Hepatocyte (in vitro differentiated cells): ENCODE measurements at regions not wholly inside any gene's neighbourhood (a gene's known extent, or its start where the extent isn't known, plus 50 kb on each side); places are given as distances from the start of the nearest gene placed in this dataset.

Source experiments
- EZH2 ChIP-seq: fragments of 200-600 bp; sonication (generic); IDR thresholded peaks from 2 replicates; pipeline ENCODE4 v1.6.1; 2016; ENCODE audit warnings: antibody characterized with exemption, mild to moderate bottlenecking, borderline replicate concordance
- TF ChIP-seq, protein P1 (sequence below): fragments of 200-600 bp; sonication (generic); IDR thresholded peaks from 2 replicates; pipeline ENCODE4 v1.5.1; 2016; ENCODE audit warnings: antibody characterized with exemption, mild to moderate bottlenecking; ENCODE audit not compliant: poor library complexity

DNA sequence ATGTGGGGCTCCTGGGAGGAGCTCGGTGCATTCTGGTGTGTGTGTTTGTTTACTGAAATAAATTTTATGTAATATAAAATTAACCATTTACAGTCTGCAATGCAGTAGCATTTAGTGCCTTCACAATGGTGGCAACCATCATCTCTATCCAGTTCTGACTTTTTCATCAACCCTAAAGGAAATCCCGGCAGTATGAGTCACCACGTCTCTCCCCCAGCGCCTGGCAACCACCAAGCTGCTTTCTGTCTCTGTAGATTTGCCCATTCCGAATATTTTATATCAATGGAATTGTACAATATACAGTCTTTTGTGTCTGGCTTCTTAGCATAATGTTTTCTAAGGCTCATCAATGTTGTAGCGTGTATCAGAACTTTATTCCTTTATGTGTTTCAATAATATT, 300.5 kb downstream of the MIAT start:
- TF ChIP-seq EZH2 = no peak
- TF ChIP-seq, protein P1, sequence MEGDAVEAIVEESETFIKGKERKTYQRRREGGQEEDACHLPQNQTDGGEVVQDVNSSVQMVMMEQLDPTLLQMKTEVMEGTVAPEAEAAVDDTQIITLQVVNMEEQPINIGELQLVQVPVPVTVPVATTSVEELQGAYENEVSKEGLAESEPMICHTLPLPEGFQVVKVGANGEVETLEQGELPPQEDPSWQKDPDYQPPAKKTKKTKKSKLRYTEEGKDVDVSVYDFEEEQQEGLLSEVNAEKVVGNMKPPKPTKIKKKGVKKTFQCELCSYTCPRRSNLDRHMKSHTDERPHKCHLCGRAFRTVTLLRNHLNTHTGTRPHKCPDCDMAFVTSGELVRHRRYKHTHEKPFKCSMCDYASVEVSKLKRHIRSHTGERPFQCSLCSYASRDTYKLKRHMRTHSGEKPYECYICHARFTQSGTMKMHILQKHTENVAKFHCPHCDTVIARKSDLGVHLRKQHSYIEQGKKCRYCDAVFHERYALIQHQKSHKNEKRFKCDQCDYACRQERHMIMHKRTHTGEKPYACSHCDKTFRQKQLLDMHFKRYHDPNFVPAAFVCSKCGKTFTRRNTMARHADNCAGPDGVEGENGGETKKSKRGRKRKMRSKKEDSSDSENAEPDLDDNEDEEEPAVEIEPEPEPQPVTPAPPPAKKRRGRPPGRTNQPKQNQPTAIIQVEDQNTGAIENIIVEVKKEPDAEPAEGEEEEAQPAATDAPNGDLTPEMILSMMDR = no peak
